ENCODE measurements at regions not wholly inside any gene's neighbourhood (a gene's known extent, or its start where the extent isn't known, plus 50 kb on each side); places are given as distances from the start of the nearest gene placed in this dataset.

GRCh38 chr10:129293991-129294700, 172.9 kb upstream of the MGMT start:
- Histone ChIP-seq H3K36me3 (ENCODE audit: insufficient read depth, low read length) (no peaks in the 10 kb centered on the region), H3K4me3 (ENCODE audit: low read length in 2 of 2) (no peak overlapping the region), H3K27me3 (ENCODE audit: insufficient read depth, low read length) (no peaks in the 10 kb centered on the region), H3K27ac (ENCODE audit: low read depth, low read length) (no peak overlapping the region), H3K4me1 (ENCODE audit: insufficient read depth, low read length) (no peaks in the 10 kb centered on the region), H3K9me3 (ENCODE audit: control insufficient read depth in 1 of 2, low read length in 2 of 2) (no peaks in the 10 kb centered on the region)
- Mint-ChIP-seq H3K9me3 (peaks cover 0 to 5% (median 0%) of the 10 kb centered on the region in 8 donors), H3K27ac (no peak overlapping the region), H3K36me3 (no peaks in the 10 kb centered on the region), H3K27me3 (peaks cover 3 to 7% of the 10 kb centered on the region in 2 donors), H3K4me3 (no peak overlapping the region), H3K4me1 (no peaks in the 10 kb centered on the region)
- CTCF ChIA-PET (ENCODE audit: partially characterized antibody): interaction anchor here (0.6 to 0.7 kb wide), 2 partner anchors 38 to 262 kb away, joined by 3 to 4 read pairs; no protein-coding TSS in a partner anchor
- intact Hi-C loops (cut with micrococcal nuclease): no loop called here
- DNase-seq: no peak
- POLR2A ChIA-PET (ENCODE audit: partially characterized antibody): interaction anchor here (0.6 kb wide), 1 partner anchor 173 kb away, joined by 4 read pairs; no protein-coding TSS in a partner anchor

- H3K4me3 Mint-ChIP-seq: no peak overlapping the region
- no peaks in the 10 kb centered on the region for H3K36me3 Mint-ChIP-seq
- no peaks in the 10 kb centered on the region for H3K4me1 ChIP-seq (ENCODE audit: insufficient read depth, low read length)
- ChIA-PET POLR2A (ENCODE audit: partially characterized antibody) (no interaction called here), CTCF (ENCODE audit: partially characterized antibody) (interaction anchor here (1.2 kb wide), 1 partner anchor 9 kb away, joined by 5 read pairs; no protein-coding TSS in a partner anchor)
- H3K9me3 Mint-ChIP-seq: peaks cover 0 to 5% (median 0%) of the 10 kb centered on the region in 8 donors
- no peaks in the 10 kb centered on the region for H3K36me3 ChIP-seq (ENCODE audit: insufficient read depth, low read length)
- no peaks in the 10 kb centered on the region for H3K27me3 ChIP-seq (ENCODE audit: insufficient read depth, low read length)
- no peak overlapping the region for H3K4me3 ChIP-seq (ENCODE audit: low read length in 2 of 2)
- DNase-seq: no peak
- H3K27me3 Mint-ChIP-seq: peaks cover 3 to 5% of the 10 kb centered on the region in 2 donors
- H3K9me3 ChIP-seq (ENCODE audit: control insufficient read depth in 1 of 2, low read length in 2 of 2): no peaks in the 10 kb centered on the region
- no peaks in the 10 kb centered on the region for H3K4me1 Mint-ChIP-seq
- no peak overlapping the region for H3K27ac Mint-ChIP-seq
- no peak overlapping the region for H3K27ac ChIP-seq (ENCODE audit: low read depth, low read length)
- intact Hi-C loops (cut with micrococcal nuclease): no loop called here
Measured at GRCh38 chr10:129294944-129295343, 172.1 kb upstream of the MGMT start.

- no peaks in the 10 kb centered on the region for H3K27me3 ChIP-seq (ENCODE audit: insufficient read depth, low read length)
- H3K27ac ChIP-seq (ENCODE audit: low read depth, low read length): no peak overlapping the region
- H3K36me3 Mint-ChIP-seq: no peaks in the 10 kb centered on the region
- POLR2A ChIA-PET (ENCODE audit: partially characterized antibody): no interaction called here
- no peak for DNase-seq
- no peaks in the 10 kb centered on the region for H3K4me1 ChIP-seq (ENCODE audit: insufficient read depth, low read length)
- no peak overlapping the region for H3K4me3 ChIP-seq (ENCODE audit: low read length in 2 of 2)
- no peak overlapping the region for H3K27ac Mint-ChIP-seq
- H3K36me3 ChIP-seq (ENCODE audit: insufficient read depth, low read length): no peaks in the 10 kb centered on the region
- peaks cover 2% of the 10 kb centered on the region in 2 donors for H3K27me3 Mint-ChIP-seq
- intact Hi-C loops (cut with micrococcal nuclease): no loop called here
- CTCF ChIA-PET (ENCODE audit: partially characterized antibody): no interaction called here
- H3K4me3 Mint-ChIP-seq: no peak overlapping the region
- H3K9me3 ChIP-seq (ENCODE audit: control insufficient read depth in 1 of 2, low read length in 2 of 2): no peaks in the 10 kb centered on the region
- H3K4me1 Mint-ChIP-seq: no peaks in the 10 kb centered on the region
- no peaks in the 10 kb centered on the region for H3K9me3 Mint-ChIP-seq
Measured at GRCh38 chr10:129305046-129305445, 162.0 kb upstream of the MGMT start.

DNA sequence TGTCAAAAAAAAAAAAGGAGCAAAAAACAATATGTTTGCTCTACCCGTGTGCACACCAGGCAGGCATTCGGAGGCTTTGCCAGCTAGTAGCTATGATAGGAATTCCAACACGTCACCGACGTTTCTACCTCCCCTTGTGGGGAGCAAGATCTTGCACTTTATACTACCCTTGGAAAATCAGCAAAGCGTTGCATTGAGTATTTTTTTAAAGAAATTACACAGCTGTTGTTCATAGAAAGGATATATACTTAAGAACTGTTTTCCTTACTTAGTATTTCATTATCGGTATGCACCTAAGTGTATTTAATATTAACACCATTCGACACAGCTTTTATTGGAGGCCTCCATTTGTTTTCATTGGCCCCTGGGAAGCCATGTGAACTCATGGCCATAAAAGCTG, 159.9 kb upstream of the MGMT start:
- CTCF ChIA-PET (ENCODE audit: partially characterized antibody): no interaction called here
- no peak for DNase-seq
- H3K9me3 Mint-ChIP-seq: no peaks in the 10 kb centered on the region
- no peaks in the 10 kb centered on the region for H3K27me3 ChIP-seq (ENCODE audit: insufficient read depth, low read length)
- no peaks in the 10 kb centered on the region for H3K9me3 ChIP-seq (ENCODE audit: control insufficient read depth in 1 of 2, low read length in 2 of 2)
- no peaks in the 10 kb centered on the region for H3K27me3 Mint-ChIP-seq
- H3K4me1 ChIP-seq (ENCODE audit: insufficient read depth, low read length): no peaks in the 10 kb centered on the region
- H3K36me3 ChIP-seq (ENCODE audit: insufficient read depth, low read length): no peaks in the 10 kb centered on the region
- H3K4me3 Mint-ChIP-seq: no peak overlapping the region
- H3K27ac ChIP-seq (ENCODE audit: low read depth, low read length): no peak overlapping the region
- intact Hi-C loops (cut with micrococcal nuclease): no loop called here
- no peak overlapping the region for H3K27ac Mint-ChIP-seq
- POLR2A ChIA-PET (ENCODE audit: partially characterized antibody): no interaction called here
- no peaks in the 10 kb centered on the region for H3K36me3 Mint-ChIP-seq
- no peak overlapping the region for H3K4me3 ChIP-seq (ENCODE audit: low read length in 2 of 2)
- no peaks in the 10 kb centered on the region for H3K4me1 Mint-ChIP-seq

DNA sequence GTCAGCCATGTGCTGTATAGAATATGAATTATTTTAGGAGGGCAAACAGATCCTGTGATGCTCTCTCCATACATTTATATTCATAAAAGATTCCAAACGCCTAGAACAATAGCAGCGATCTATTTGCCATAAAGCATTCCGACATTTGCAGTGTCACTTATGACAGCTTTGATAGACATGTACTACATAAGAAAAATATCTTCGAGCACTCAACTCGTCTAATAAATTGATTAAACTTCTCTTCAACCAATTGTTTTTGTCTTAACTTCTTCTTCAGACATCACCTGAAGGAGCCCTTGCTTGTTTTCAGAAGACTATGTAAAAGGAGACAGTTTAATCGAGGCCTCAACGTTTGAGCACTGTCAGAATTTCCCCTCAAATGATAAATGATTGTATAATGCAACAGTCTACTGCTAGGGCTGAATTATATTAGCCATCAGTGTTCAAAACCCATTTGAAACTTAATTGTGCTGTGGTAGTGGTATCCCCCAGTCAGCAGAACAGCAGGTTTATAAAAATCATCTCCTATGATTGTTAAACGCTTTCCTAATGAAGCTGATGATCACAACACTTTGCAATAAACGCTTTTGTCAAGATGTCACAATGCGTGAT, 158.0 kb upstream of the MGMT start:
- H3K9me3 Mint-ChIP-seq: no peaks in the 10 kb centered on the region
- Histone ChIP-seq H3K36me3 (ENCODE audit: insufficient read depth, low read length) (no peaks in the 10 kb centered on the region), H3K4me1 (ENCODE audit: insufficient read depth, low read length) (no peaks in the 10 kb centered on the region), H3K9me3 (ENCODE audit: control insufficient read depth in 1 of 2, low read length in 2 of 2) (no peaks in the 10 kb centered on the region), H3K27ac (ENCODE audit: low read depth, low read length) (no peak overlapping the region), H3K27me3 (ENCODE audit: insufficient read depth, low read length) (no peaks in the 10 kb centered on the region), H3K4me3 (ENCODE audit: low read length in 2 of 2) (no peak overlapping the region)
- H3K36me3 Mint-ChIP-seq: no peaks in the 10 kb centered on the region
- ChIA-PET CTCF (ENCODE audit: partially characterized antibody) (no interaction called here), POLR2A (ENCODE audit: partially characterized antibody) (no interaction called here)
- H3K4me3 Mint-ChIP-seq: no peak overlapping the region
- DNase-seq: no peak
- intact Hi-C loops (cut with micrococcal nuclease): no loop called here
- H3K27ac Mint-ChIP-seq: no peak overlapping the region
- H3K4me1 Mint-ChIP-seq: no peaks in the 10 kb centered on the region
- no peaks in the 10 kb centered on the region for H3K27me3 Mint-ChIP-seq

DNA sequence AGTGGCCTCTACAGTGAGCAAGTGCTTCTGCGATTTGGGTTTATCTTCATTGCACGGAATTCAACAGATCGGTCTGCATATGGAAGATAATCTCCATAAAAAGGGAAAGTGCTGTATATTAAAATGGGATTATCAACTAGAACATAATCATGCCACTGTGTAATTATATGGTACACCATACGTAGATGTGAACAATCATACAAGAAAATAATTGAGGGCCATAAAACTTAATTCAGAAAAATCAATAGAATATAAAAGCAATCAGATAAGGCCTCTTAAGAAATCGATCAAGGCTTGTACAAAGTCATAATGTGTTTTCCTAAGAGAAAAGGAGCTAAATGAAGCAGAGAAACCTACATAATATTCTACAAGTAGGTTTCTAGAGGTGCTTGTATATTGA, 157.5 kb upstream of the MGMT start:
- Histone ChIP-seq H3K4me3 (ENCODE audit: low read length in 2 of 2) (no peak overlapping the region), H3K9me3 (ENCODE audit: control insufficient read depth in 1 of 2, low read length in 2 of 2) (no peaks in the 10 kb centered on the region), H3K36me3 (ENCODE audit: insufficient read depth, low read length) (no peaks in the 10 kb centered on the region), H3K27me3 (ENCODE audit: insufficient read depth, low read length) (no peaks in the 10 kb centered on the region), H3K27ac (ENCODE audit: low read depth, low read length) (no peak overlapping the region), H3K4me1 (ENCODE audit: insufficient read depth, low read length) (no peaks in the 10 kb centered on the region)
- no peak overlapping the region for H3K4me3 Mint-ChIP-seq
- peaks cover 0 to under 1% (median 0%) of the 10 kb centered on the region in 8 donors for H3K9me3 Mint-ChIP-seq
- intact Hi-C loops (cut with micrococcal nuclease): no loop called here
- no peak for DNase-seq
- H3K4me1 Mint-ChIP-seq: no peaks in the 10 kb centered on the region
- CTCF ChIA-PET (ENCODE audit: partially characterized antibody): no interaction called here
- H3K27me3 Mint-ChIP-seq: no peaks in the 10 kb centered on the region
- no peaks in the 10 kb centered on the region for H3K36me3 Mint-ChIP-seq
- no peak overlapping the region for H3K27ac Mint-ChIP-seq
- POLR2A ChIA-PET (ENCODE audit: partially characterized antibody): no interaction called here

DNA sequence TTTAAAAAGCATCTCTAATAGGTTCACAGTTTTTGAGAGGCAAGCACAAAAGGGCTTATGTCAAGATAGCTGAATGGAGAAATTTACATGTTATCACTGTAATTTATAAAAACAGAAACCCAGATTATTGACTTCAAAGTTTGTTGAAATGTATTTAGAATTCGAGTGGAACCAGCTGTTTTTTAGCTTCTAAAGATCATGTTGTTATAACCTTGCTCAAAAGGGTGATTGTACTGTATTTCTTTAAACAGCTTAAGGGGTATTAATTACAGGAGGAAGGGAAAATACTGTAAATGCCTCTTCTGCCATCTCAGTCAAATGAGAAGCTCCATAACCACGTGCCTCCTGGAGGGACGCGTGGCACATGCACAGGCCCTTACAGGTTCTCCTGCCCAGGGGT, 156.2 kb upstream of the MGMT start:
- Histone ChIP-seq H3K27ac (ENCODE audit: low read depth, low read length) (no peak overlapping the region), H3K36me3 (ENCODE audit: insufficient read depth, low read length) (no peaks in the 10 kb centered on the region), H3K27me3 (ENCODE audit: insufficient read depth, low read length) (no peaks in the 10 kb centered on the region), H3K4me1 (ENCODE audit: insufficient read depth, low read length) (no peaks in the 10 kb centered on the region), H3K4me3 (ENCODE audit: low read length in 2 of 2) (no peak overlapping the region), H3K9me3 (ENCODE audit: control insufficient read depth in 1 of 2, low read length in 2 of 2) (no peaks in the 10 kb centered on the region)
- Mint-ChIP-seq H3K36me3 (no peaks in the 10 kb centered on the region), H3K9me3 (peaks cover 0 to 11% (median 5%) of the 10 kb centered on the region in 8 donors), H3K4me1 (no peaks in the 10 kb centered on the region), H3K4me3 (no peak overlapping the region), H3K27me3 (no peaks in the 10 kb centered on the region), H3K27ac (no peak overlapping the region)
- ChIA-PET CTCF (ENCODE audit: partially characterized antibody) (no interaction called here), POLR2A (ENCODE audit: partially characterized antibody) (no interaction called here)
- intact Hi-C loops (cut with micrococcal nuclease): no loop called here
- no peak for DNase-seq

Data from CD4-positive, alpha-beta memory T cell (primary cell).